ENCODE measurements at regions not wholly inside any gene's neighbourhood (a gene's known extent, or its start where the extent isn't known, plus 50 kb on each side); places are given as distances from the start of the nearest gene placed in this dataset.
"Not testable (repeated sequence)": the region's sequence is repeated elsewhere in the genome, so short reads cannot be mapped to it uniquely, and the experiment has no call there.

DNA sequence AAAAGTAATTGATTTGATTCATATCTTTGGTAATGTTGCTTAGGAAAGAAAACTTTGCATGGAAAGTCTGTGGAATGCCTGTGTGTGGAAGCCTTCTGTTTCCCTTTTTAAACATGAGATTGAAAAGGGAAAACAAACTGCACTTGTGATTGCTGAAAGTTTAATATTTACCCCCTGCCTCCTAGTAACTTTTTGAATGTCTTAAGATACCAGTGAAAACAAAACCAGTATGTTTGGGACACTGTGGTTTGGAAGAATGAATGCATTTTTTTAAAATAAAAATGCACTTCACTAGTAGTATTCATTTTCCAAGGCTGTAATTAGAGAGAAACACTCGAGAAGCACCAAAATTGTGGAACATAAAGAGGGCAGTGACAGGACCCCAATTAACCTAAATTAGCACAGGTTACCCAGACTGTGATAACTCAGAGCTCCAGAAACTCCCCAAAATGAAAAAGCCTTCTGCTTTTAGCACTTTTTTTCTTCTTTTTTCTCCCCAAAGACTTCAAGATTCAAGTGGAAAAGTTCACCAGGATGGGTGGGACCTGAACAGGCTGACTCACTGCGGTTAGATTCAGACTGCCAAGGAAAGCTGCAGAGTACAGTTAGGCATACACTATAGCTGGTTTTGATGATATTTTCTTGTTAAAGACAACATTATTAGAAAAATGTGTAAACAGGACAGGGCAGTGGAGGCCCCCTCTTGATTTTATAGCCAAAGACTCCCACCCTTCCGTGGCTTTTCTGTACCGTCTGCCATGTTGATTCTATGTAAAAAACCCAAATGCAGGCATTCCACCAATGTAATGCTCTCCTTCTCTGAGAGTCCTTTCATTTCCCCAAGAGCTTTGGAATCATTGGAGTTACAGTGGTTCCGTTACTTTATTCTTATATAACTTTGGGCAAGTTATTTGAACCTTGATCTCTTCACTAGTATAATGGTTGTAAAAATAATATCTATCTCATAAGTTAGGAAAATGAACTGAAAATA is 88.6 kb upstream of the NBPF26 start:
- no CpG with 5 or more reads among the region's 5 CpGs for WGBS (ENCODE audit: insufficient coverage, low coverage, missing lambda C conversion rate)
- H4K20me1 ChIP-seq (replicated peaks; ENCODE audit: control insufficient read depth, insufficient read depth, low read length); CTCF ChIA-PET (ENCODE audit: low intra/inter-chr PET ratio); intact Hi-C loops (cut with micrococcal nuclease); H3K9ac ChIP-seq (ENCODE audit: insufficient read depth in 1 of 2, low read depth in 2 of 2, low read length in 2 of 2); POLR2A ChIA-PET; FAIRE-seq; BruUV-seq (replicated peaks); H3K9me1 ChIP-seq (ENCODE audit: control insufficient read depth, insufficient read depth, low read length); H3K9me3 ChIP-seq (replicated peaks; ENCODE audit: control insufficient read depth, insufficient read depth, low read depth, low read length); H3K4me1 ChIP-seq (replicated peaks in 1 of 2; ENCODE audit: control insufficient read depth in 2 of 2, insufficient read depth in 2 of 2, low read length in 2 of 2); H3K27me3 ChIP-seq (ENCODE audit: control insufficient read depth in 2 of 2, insufficient read depth in 2 of 2, low read length in 2 of 2); H3K4me2 ChIP-seq (ENCODE audit: insufficient read depth, low read length); DNase-seq (ENCODE audit: extremely low read depth in 1 of 4, low spot score in 3 of 4); in situ Hi-C loops (cut with MboI); H3K27ac ChIP-seq (ENCODE audit: extremely low read depth, low read depth, low read length); H2AFZ ChIP-seq (ENCODE audit: low read depth, low read length); H3K79me2 ChIP-seq (ENCODE audit: control insufficient read depth, insufficient read depth, low read length); H3K36me3 ChIP-seq (ENCODE audit: control insufficient read depth, insufficient read depth, low read length); H3K4me3 ChIP-seq: not testable (repeated sequence)
- ATAC-seq, result peak; percentile 88

DNA sequence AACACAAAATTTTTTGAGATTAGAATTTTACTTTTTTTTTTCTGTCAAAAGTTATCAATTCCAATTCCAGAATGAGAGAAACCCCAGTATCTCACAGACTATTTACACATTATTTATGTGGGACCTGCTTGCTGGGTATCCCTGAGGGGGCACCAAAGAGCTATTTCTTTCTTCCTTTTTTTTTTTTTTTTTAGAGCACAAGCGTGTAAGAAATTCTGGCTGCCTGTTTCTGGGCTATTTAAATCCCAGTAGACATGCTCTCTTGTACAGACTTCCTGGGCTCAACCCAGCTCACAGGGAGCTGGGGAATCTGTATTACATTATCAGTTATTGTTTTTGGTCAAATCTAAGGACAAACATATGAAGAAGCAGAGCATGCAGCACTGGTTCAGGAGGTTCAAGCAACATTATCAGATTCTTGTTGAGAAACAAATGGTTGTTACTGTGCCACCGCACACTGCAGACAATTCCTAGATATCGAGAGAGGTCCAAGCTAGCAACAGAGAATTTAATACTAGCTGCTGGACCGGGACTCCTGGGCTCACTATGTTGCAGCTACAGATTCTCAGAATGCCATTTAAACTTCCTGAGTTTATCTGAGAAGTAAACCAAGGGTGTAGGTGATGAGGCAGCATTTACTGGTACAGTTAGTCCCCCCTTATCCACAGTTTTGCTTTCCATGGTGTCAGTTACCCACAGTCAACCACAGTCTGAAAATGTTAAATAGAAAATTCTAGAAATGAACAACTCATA is 83.3 kb upstream of the NBPF26 start:
- not testable (repeated sequence) for H4K20me1 ChIP-seq (replicated peaks; ENCODE audit: control insufficient read depth, insufficient read depth, low read length)

DNA sequence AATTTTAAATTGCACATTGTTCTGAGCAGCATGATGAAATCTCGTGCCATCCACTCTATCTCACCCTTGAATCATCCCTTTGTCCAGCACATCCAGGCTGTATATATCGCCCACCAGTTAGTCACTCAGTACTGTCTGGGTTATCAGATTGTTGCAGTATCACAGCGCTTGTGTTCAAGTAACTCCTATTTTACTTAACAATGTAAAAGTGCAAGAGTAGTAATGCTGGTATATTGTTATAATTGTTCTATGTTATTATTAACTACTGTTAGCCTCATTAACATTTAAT is 82.8 kb upstream of the NBPF26 start:
- H3K27ac ChIP-seq (ENCODE audit: extremely low read depth, low read depth, low read length); POLR2A ChIA-PET; H3K79me2 ChIP-seq (ENCODE audit: control insufficient read depth, insufficient read depth, low read length); FAIRE-seq; H4K20me1 ChIP-seq (replicated peaks; ENCODE audit: control insufficient read depth, insufficient read depth, low read length); intact Hi-C loops (cut with micrococcal nuclease); H3K27me3 ChIP-seq (ENCODE audit: control insufficient read depth in 2 of 2, insufficient read depth in 2 of 2, low read length in 2 of 2); H2AFZ ChIP-seq (ENCODE audit: low read depth, low read length); H3K36me3 ChIP-seq (ENCODE audit: control insufficient read depth, insufficient read depth, low read length); CTCF ChIA-PET (ENCODE audit: low intra/inter-chr PET ratio); BruUV-seq (replicated peaks); H3K4me2 ChIP-seq (ENCODE audit: insufficient read depth, low read length); H3K9me1 ChIP-seq (ENCODE audit: control insufficient read depth, insufficient read depth, low read length); H3K4me1 ChIP-seq (replicated peaks in 1 of 2; ENCODE audit: control insufficient read depth in 2 of 2, insufficient read depth in 2 of 2, low read length in 2 of 2); H3K4me3 ChIP-seq; DNase-seq (ENCODE audit: extremely low read depth in 1 of 4, low spot score in 3 of 4); H3K9me3 ChIP-seq (replicated peaks; ENCODE audit: control insufficient read depth, insufficient read depth, low read depth, low read length); H3K9ac ChIP-seq (ENCODE audit: insufficient read depth in 1 of 2, low read depth in 2 of 2, low read length in 2 of 2); in situ Hi-C loops (cut with MboI): not testable (repeated sequence)
- peak; percentile 83 for ATAC-seq
- no CpG with 5 or more reads among the region's 3 CpGs for WGBS (ENCODE audit: insufficient coverage, low coverage, missing lambda C conversion rate)

More for the DNA sequence above, 83.3 kb upstream of the NBPF26 start:
- intact Hi-C loops (cut with micrococcal nuclease); H2AFZ ChIP-seq (ENCODE audit: low read depth, low read length); H3K9me3 ChIP-seq (replicated peaks; ENCODE audit: control insufficient read depth, insufficient read depth, low read depth, low read length); H3K4me3 ChIP-seq; H3K36me3 ChIP-seq (ENCODE audit: control insufficient read depth, insufficient read depth, low read length); H3K4me1 ChIP-seq (replicated peaks in 1 of 2; ENCODE audit: control insufficient read depth in 2 of 2, insufficient read depth in 2 of 2, low read length in 2 of 2); POLR2A ChIA-PET; H3K79me2 ChIP-seq (ENCODE audit: control insufficient read depth, insufficient read depth, low read length); H3K4me2 ChIP-seq (ENCODE audit: insufficient read depth, low read length); H3K9ac ChIP-seq (ENCODE audit: insufficient read depth in 1 of 2, low read depth in 2 of 2, low read length in 2 of 2); in situ Hi-C loops (cut with MboI); H3K9me1 ChIP-seq (ENCODE audit: control insufficient read depth, insufficient read depth, low read length); DNase-seq (ENCODE audit: extremely low read depth in 1 of 4, low spot score in 3 of 4); H3K27me3 ChIP-seq (ENCODE audit: control insufficient read depth in 2 of 2, insufficient read depth in 2 of 2, low read length in 2 of 2); H3K27ac ChIP-seq (ENCODE audit: extremely low read depth, low read depth, low read length); FAIRE-seq; BruUV-seq (replicated peaks); CTCF ChIA-PET (ENCODE audit: low intra/inter-chr PET ratio): not testable (repeated sequence)
- ATAC-seq, result peak; percentile 63
- no CpG with 5 or more reads among the region's 4 CpGs for WGBS (ENCODE audit: insufficient coverage, low coverage, missing lambda C conversion rate)

Data from K562 (cell line).